ENCODE measurements at regions not wholly inside any gene's neighbourhood (a gene's known extent, or its start where the extent isn't known, plus 50 kb on each side); places are given as distances from the start of the nearest gene placed in this dataset.

DNA sequence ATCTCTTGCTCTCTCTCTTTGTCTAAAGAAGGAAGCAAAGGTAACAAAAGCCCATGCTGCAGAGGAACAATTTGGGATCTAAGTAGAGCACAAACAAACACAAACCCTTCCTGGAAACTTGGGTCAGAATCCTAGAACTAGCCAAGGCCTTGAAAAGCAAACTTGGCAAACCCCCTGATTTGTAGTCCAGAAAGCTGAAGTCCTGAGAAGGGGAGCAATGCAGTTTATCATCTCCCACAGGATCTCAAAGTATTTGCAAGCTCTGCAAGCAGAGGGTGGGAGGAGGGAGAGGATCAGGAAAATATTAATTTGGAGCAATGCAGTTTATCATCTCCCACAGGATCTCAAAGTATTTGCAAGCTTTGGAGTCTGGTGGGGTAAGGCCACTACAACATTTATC is 379.5 kb upstream of the FGF13 start:
- Mint-ChIP-seq H3K27me3 (no peaks in the 10 kb centered on the region), H3K9me3 (no peaks in the 10 kb centered on the region), H3K4me1 (no peaks in the 10 kb centered on the region), H3K4me3 (no peak overlapping the region), H3K36me3 (no peaks in the 10 kb centered on the region), H3K27ac (no peak overlapping the region)
- CTCF ChIA-PET = no interaction called here
- DNase-seq = no peak

DNA sequence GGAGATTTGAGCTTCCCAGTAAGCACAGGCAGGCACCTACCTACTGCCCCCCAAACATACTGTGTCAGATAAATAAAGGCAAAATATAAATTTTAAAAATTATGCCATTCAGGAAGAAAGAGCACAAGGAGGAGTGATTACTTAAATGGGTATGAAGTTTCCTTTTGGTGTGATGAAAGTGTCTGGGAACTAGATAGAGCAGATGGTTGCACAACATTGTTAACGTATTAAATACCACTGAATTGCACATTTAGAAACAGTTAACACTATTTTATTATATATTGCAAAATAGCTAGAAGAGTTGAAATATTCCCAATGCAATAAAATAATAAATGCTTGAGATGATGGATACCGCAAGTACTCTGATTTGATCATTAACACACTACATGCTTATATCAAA is 374.7 kb upstream of the FGF13 start:
- Mint-ChIP-seq H3K36me3 (no peaks in the 10 kb centered on the region), H3K4me3 (no peak overlapping the region), H3K4me1 (no peaks in the 10 kb centered on the region), H3K27me3 (no peaks in the 10 kb centered on the region), H3K9me3 (no peaks in the 10 kb centered on the region), H3K27ac (no peak overlapping the region)
- CTCF ChIA-PET = no interaction called here
- no peak for DNase-seq

DNA sequence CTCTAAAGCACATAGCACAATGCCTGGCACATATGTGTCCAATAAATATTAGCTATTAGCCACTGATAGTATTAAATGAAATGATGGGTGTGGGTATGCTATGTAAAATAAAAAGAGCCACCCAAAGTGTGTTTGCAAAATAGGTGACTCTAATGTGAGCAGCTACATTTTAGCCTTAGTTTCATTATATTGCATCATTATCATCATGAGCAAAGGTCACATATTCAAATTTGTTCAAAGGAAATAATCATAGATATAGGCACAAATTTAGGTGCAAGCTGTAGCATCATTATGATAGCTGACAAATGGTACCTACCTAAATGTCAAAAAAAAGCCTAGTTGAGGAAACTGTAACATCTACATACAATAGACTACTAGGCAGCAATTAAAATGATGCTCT is 373.9 kb upstream of the FGF13 start:
- no peaks in the 10 kb centered on the region for H3K27me3 Mint-ChIP-seq
- H3K4me1 Mint-ChIP-seq = no peaks in the 10 kb centered on the region
- no peak overlapping the region for H3K27ac Mint-ChIP-seq
- CTCF ChIA-PET = no interaction called here
- no peak overlapping the region for H3K4me3 Mint-ChIP-seq
- no peak for DNase-seq
- no peaks in the 10 kb centered on the region for H3K36me3 Mint-ChIP-seq
- H3K9me3 Mint-ChIP-seq = no peaks in the 10 kb centered on the region

DNA sequence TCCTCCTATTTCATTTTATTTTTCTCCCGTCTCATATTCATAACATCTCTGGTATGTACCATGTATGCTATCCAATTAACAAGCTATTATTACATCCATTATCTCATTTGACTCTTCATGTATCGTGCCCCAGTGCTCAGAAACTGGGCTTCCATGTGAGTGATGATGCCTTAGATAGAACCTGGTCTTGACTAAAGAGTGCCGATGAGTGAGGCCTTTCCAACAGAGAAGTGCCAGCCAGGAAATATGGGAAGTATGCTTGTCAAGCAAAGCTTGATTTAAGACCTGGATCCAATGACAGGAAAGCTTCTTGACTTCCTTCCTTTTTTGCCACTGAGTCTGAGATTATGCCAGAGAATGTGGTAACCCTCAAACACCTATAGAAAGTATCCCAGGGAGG is 371.7 kb upstream of the FGF13 start:
- Mint-ChIP-seq H3K36me3 (no peaks in the 10 kb centered on the region), H3K9me3 (no peaks in the 10 kb centered on the region), H3K4me3 (no peak overlapping the region), H3K4me1 (no peaks in the 10 kb centered on the region), H3K27ac (no peak overlapping the region), H3K27me3 (no peaks in the 10 kb centered on the region)
- no peak for DNase-seq
- CTCF ChIA-PET = no interaction called here

DNA sequence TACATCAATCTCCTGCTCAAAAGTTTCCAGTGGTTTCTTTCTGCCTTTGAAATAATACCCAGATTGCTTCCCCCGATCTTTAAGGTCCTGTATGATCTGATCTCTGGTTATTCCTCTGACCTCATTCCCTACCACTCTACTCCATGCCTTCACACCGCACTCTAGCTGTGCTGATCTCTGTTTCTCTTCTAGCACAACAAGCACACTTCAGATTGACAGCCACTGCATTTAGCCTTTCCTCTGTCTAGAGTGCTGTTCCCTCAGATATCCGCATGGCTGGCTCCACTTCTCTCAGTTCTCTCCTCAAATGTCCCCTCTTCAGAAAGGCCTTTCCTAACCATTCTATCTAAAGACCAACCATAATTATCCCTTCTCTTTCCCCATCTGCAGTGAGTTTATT is 370.4 kb upstream of the FGF13 start:
- Mint-ChIP-seq H3K27ac (no peak overlapping the region), H3K4me3 (no peak overlapping the region), H3K27me3 (no peaks in the 10 kb centered on the region), H3K9me3 (no peaks in the 10 kb centered on the region), H3K4me1 (no peaks in the 10 kb centered on the region), H3K36me3 (no peaks in the 10 kb centered on the region)
- DNase-seq = no peak
- CTCF ChIA-PET = no interaction called here

DNA sequence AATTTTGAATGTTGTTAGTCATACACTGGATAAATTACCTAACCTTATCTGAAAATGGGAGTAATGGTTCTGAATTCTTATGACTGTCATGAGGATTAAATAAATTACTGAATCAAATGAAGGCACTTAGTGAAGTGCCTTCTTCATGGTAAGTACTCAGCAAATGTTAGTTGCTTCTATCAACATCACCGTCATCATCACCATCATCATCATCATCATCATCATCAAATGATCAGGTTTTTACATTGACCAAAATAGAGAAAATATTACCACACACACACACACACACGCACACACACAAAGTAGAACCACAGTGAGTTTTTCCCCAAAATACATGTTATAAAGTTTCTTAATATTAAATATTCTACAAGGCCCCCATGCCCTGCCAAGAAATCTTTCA is 368.3 kb upstream of the FGF13 start:
- DNase-seq = no peak
- CTCF ChIA-PET = no interaction called here
- H3K27ac Mint-ChIP-seq = no peak overlapping the region
- H3K27me3 Mint-ChIP-seq = no peaks in the 10 kb centered on the region
- no peak overlapping the region for H3K4me3 Mint-ChIP-seq
- no peaks in the 10 kb centered on the region for H3K9me3 Mint-ChIP-seq
- no peaks in the 10 kb centered on the region for H3K36me3 Mint-ChIP-seq
- no peaks in the 10 kb centered on the region for H3K4me1 Mint-ChIP-seq

DNA sequence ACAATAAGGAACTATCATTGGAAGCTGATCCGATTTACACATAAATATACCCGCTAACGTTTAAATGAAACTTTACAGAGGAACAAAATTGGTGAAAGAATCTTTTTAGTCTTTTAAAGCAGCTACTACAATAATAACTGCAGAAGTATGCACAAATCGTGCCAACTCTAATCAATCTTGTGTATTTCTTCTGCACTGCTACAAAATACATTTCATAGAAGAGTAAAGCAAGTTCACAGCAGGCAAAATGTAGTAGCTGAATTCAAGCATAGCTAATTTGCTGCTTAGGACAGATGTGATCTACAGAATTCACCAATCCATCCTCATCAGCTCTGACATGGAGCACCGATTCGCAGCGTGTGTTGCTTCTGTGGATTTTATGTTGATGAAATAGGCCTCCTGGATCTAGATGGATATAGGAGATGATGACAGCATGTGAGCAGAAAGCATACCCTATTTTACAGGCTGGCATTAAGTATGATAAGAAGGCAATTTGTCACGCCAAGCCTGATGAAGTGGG is 367.3 kb upstream of the FGF13 start:
- H3K27me3 Mint-ChIP-seq = no peaks in the 10 kb centered on the region
- H3K27ac Mint-ChIP-seq = no peak overlapping the region
- CTCF ChIA-PET = no interaction called here
- no peak for DNase-seq
- no peaks in the 10 kb centered on the region for H3K36me3 Mint-ChIP-seq
- no peaks in the 10 kb centered on the region for H3K4me1 Mint-ChIP-seq
- H3K9me3 Mint-ChIP-seq = no peaks in the 10 kb centered on the region
- no peak overlapping the region for H3K4me3 Mint-ChIP-seq

DNA sequence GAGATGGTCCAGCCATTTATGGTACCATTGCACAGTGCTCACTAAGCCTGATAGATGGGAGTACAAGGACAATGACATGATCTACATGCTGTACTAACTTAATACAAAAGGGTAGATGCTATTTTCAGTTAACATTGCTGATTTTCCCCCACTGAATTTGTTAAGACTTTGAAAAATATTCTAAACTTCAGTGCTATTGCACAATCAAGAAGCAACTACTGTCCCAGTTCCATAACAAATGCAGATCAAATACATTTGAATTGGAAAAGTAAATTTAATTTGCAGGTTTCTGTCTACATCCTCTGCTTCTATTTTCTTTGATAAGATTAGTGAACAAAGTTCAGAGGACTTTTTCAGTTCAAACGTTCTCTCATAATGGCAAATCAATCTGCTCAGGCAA is 366.8 kb upstream of the FGF13 start:
- Mint-ChIP-seq H3K27ac (no peak overlapping the region), H3K4me3 (no peak overlapping the region), H3K27me3 (no peaks in the 10 kb centered on the region), H3K4me1 (no peaks in the 10 kb centered on the region), H3K9me3 (no peaks in the 10 kb centered on the region), H3K36me3 (no peaks in the 10 kb centered on the region)
- CTCF ChIA-PET = no interaction called here
- DNase-seq = no peak

DNA sequence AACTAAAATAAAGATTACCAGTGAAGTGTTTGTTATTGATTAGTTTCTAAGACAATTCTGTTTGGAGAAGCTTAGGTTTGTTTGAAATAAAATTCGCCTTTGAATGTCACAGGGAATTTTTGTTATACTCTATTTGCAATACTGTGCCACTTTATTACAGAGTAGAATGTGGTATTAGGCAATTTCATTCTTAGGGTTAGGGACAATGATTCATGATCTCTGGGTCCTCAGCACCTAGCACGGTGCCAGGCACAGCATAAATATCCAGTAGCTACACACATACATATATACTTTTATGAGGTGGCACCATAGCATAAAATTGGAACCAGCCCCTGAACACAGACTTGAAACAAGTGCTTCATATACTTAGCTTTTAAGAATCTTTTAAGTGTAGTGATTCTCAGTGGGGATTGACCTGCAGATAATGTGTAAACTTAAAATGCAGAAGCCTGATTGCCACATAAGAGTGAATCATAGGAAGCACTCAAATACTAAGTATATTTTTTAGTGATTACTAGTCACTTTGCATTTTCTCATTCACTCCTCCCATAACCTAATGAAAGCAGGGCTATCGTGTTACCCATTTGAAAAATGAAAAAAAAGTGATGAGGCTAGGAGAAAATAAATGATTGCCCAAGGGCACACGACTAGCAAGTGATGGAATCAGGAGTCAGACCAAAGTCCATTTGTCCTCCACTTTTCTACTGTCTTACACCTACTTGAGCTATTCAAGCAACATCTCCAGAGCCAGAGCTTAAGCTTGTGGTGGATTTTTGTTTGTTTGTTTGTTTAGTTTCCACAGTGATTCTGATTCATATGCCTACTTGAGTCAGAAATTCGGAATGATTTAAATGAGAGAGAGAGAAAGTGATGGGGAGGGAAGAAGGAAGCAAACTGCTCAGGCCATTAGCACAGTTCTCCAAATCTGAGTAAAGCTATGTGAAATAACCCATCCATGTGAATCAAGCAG is 366.0 kb upstream of the FGF13 start:
- Mint-ChIP-seq H3K9me3 (no peaks in the 10 kb centered on the region), H3K27ac (no peak overlapping the region), H3K36me3 (no peaks in the 10 kb centered on the region), H3K27me3 (no peaks in the 10 kb centered on the region), H3K4me1 (no peaks in the 10 kb centered on the region), H3K4me3 (no peak overlapping the region)
- CTCF ChIA-PET = no interaction called here
- no peak for DNase-seq

DNA sequence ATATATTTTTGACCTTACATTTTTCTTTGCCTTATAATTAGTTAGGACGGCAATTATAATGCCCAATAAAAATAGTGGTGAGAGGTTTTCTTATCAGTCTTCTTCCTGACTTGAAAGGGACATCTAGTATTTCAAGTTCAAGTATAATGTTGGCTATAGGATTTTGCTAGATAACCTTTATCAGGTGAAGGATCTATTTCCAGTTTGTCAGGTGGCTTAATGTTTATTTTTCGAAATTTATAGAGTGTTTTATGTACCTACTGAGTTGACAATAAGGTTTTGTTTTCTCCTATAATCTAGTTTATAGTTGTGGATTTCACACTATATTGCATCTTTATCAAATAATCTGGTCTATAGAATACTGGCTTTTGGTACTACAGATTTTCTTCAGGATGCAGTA is 351.8 kb upstream of the FGF13 start:
- CTCF ChIA-PET = no interaction called here
- Mint-ChIP-seq H3K4me1 (no peaks in the 10 kb centered on the region), H3K27ac (no peak overlapping the region), H3K27me3 (no peaks in the 10 kb centered on the region), H3K4me3 (no peak overlapping the region), H3K36me3 (no peaks in the 10 kb centered on the region), H3K9me3 (no peaks in the 10 kb centered on the region)
- DNase-seq = no peak

DNA sequence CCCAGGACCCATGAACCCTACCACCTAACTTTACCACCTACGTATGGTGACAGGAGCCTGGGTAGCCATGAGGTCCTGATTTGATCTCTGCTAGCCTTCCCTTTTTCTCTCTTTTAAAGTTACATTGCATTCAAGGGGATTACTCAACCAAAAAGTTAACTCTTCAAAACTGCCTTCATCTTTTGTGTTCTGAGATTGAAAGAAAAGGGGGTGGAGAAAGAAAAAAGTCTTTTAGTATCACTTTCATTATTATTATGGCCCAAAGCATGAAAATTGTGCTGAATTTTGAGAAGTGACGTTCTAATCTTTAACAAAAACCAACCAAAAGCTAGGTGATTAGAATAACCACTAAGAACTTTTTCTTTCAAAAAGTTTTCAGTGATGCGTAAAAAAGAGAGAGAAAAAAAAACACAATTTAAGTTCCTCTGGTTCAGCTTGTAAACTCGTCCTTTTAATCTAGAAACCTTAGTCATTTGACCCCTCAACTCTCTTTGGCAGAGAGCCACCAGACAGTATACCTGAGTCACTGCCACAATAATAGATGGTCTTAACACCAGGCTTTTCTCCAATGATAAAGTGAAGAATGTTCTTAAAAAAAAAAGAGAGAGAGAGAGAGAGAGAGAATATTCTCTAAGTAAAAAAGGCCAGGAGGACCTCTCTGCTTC is 347.4 kb upstream of the FGF13 start:
- CTCF ChIA-PET = no interaction called here
- no peak overlapping the region for H3K4me3 Mint-ChIP-seq
- no peaks in the 10 kb centered on the region for H3K36me3 Mint-ChIP-seq
- H3K4me1 Mint-ChIP-seq = no peaks in the 10 kb centered on the region
- H3K9me3 Mint-ChIP-seq = peaks cover 3% of the 10 kb centered on the region
- no peak for DNase-seq
- H3K27me3 Mint-ChIP-seq = no peaks in the 10 kb centered on the region
- H3K27ac Mint-ChIP-seq = no peak overlapping the region

DNA sequence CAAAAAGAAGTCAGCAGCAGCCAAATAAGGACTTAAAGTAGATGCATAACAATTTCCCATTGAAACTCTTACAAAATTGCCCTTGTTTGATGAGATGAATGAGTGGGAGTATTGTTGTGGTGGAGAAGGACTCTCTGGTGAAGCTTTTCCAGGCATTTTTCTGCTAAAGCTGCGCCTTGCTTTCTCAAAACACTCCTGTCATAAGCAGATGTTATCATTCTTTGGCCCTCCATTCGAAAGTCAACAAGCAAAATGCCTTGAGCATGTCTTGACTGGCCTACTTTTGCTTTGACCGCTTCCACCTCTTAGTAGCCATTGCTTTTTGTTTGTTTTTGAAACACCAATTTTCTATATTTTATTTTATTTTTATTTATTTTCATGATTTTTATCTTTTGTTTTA is 340.9 kb upstream of the FGF13 start:
- CTCF ChIA-PET = no interaction called here
- Mint-ChIP-seq H3K36me3 (no peaks in the 10 kb centered on the region), H3K27me3 (no peaks in the 10 kb centered on the region), H3K4me1 (no peaks in the 10 kb centered on the region), H3K4me3 (no peak overlapping the region), H3K27ac (no peak overlapping the region), H3K9me3 (peaks cover 3% of the 10 kb centered on the region)
- DNase-seq = no peak

DNA sequence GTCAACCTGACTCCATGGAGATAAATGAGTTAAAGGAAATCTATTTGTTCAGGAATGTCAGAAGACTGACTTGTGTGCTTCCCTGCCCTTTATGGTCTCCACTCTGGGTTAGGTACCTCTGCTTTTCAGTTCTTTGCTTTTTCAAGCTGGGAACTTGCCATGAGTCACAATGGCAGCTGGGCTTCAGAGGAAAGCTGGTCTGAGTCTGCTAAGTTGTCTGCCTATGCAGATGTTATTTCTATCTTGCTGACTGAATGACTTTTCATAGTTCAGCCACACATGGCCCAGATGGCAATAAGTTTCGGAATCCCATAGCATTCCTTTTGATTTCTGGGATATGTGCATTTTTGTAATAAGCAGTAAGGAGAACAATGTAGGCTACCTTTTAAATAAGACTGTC is 337.9 kb upstream of the FGF13 start:
- no peak overlapping the region for H3K27ac Mint-ChIP-seq
- H3K4me3 Mint-ChIP-seq = no peak overlapping the region
- H3K27me3 Mint-ChIP-seq = no peaks in the 10 kb centered on the region
- CTCF ChIA-PET = no interaction called here
- H3K4me1 Mint-ChIP-seq = no peaks in the 10 kb centered on the region
- DNase-seq = no peak
- no peaks in the 10 kb centered on the region for H3K9me3 Mint-ChIP-seq
- H3K36me3 Mint-ChIP-seq = no peaks in the 10 kb centered on the region

DNA sequence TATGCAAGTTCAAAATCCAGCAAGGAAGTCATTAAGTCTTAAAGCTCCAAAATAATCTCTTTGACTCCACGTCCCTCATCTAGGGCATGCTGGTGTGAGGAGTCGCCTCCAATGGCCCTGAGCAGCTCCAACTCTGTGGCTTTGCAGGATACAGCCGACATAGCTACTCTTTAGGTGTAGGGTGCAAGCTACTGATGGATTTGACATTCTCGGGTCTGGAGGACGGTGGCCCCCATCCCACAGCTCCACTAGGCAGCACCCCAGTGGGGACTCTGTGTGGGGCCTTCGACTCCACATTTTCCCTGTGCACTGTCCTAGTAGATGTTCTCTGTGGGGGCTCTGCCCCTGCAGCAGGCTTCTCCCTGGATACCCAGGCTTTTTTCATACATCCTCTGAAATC is 333.2 kb upstream of the FGF13 start:
- no peak for DNase-seq
- CTCF ChIA-PET = no interaction called here
- Mint-ChIP-seq H3K27me3 (no peaks in the 10 kb centered on the region), H3K9me3 (no peaks in the 10 kb centered on the region), H3K4me3 (no peak overlapping the region), H3K27ac (no peak overlapping the region), H3K36me3 (no peaks in the 10 kb centered on the region), H3K4me1 (no peaks in the 10 kb centered on the region)

DNA sequence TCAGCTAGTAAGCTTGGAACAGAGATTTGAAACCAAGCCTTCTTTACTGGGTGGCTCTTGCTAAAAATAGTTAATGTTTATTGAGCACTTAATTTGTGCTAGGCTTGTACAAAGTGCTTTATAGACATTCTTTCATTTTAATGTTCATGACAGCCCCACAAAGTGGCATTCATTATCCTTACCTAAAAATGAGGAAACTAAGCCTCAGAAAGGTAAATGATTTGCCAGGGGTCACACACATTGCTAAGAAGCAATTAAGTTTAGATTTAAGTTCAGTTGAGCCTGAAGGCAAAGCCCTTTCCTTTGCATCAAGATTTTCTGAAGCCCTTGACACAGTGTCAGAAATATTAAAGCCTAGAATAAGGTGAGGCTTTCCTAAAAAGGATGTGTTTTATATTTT is 327.5 kb upstream of the FGF13 start:
- Mint-ChIP-seq H3K4me3 (no peak overlapping the region), H3K27ac (no peak overlapping the region), H3K27me3 (no peaks in the 10 kb centered on the region), H3K9me3 (no peaks in the 10 kb centered on the region), H3K4me1 (no peaks in the 10 kb centered on the region), H3K36me3 (no peaks in the 10 kb centered on the region)
- DNase-seq = no peak
- CTCF ChIA-PET = no interaction called here
